GM19035 (cell line): ENCODE measurements at regions not wholly inside any gene's neighbourhood (a gene's known extent, or its start where the extent isn't known, plus 50 kb on each side); places are given as distances from the start of the nearest gene placed in this dataset.

Experiments used
- ATAC-seq: cut with Tn5 transposase; IDR thresholded peaks from one replicate; pipeline ENCODE4 v1.9.1; 2021; ENCODE audit not compliant: unreplicated experiment

DNA sequence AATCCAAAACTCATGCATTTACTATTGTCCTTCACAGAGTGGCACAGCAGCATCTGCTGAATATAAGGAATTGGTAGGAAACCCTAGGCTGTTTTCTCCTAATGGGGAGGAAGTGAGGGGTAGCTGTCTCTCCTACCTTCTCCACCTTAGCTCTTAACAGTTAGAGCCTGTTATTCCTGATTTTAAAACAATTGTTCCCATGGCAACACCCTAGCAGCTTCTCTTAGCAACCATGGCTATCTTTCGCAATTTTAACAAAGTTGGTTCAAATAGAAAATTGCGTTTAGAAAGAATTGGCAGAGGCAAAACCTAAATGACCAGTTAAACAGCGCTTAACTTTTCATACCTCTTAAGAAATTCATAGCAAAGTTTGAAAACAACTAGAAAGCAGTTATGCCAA is 603.4 kb upstream of the AUTS2 start:
- no peak for ATAC-seq

DNA sequence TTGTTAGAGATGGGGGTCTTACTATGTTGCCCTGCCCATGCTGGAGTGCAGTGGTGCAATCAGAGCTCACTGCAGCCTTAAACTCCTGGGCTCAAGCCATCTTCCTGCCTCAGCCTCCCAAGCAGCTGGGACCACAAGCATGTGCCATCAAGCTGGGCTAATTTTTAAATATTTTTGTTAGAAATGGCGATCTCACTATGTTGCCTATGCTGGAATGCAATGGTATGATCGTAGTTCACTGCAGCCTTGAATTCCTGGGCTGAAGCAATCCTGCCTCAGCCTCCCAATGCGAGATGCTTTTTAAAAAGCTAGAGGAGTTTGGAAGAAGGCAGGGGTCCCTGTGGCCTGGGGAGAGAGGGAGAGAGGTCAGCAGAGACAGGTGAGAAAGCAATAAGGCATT is 600.1 kb upstream of the AUTS2 start:
- no peak for ATAC-seq

DNA sequence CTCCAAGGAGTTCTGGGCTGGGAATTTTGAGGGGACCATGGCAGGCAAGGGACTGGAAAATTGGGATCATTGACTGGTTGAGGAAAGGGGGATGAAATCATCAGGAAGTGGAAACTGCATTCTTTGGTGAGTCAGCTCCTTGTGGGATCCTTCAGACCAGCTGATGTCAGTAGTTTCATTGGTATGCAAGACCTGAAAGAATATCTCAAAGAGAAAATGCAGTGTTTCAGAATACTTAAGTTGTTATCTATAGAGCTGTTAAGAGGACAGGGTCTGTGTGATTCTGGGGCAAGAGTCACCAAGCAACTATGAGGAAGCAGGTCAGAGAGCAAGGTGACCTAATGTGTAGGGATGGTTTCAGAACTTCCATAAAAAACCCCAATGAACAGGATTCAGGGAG is 595.9 kb upstream of the AUTS2 start:
- no peak for ATAC-seq

DNA sequence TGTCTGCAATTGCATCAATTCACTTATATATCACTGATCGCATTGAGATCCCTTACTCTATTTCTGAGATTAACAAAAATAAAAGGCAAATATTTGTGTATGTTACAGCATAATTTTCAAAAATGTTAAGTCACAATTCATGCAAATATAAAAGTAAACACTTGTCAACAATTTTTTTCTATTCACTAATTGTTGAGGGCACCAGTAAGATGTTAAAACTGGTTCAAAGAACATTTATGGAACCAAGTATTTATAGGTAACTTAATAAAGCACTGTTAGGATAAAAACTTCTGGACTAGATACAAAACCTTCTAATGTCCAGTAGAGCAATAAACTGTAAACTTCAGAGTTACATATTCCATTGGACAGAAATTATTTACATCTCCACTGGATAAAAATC is 586.1 kb upstream of the AUTS2 start:
- no peak for ATAC-seq

DNA sequence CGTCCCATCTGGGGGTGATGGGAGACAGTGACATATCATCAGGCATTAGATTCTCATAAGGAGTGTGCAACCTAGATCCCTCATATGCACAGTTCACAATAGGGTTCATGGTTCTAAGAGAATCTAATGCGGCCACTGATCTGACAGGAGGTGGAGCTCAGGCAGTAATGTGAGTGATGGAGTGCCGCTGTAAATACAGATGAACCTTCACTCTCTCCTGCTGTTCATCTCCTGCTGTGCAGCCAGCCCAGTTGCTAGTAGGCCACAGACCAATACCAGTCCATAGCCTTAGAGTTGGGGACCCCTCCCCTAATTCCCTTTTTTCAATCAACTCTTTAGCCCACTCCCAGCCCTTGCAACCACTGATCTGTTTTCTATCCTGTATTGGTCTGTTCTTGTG is 581.1 kb upstream of the AUTS2 start:
- ATAC-seq = no peak

DNA sequence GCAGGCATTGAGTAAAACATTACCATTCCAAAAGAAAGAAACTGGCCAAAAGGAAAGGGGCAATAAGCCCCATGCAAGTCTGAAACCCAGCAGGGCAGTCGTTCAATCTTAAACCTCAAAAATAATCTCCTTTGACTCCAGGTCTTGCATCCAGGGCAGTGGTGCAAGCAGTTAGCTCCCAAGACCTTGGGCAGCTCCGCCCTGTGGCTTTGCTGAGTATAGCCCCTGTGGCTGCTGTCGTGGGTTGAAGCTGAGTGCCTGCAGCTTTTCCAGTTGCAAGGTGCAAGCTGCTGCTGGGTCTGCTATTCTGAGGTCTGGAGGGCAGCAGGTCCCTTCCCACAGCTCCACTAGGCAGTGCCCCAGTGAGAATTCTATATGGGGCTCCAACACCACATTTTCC is 580.1 kb upstream of the AUTS2 start:
- no peak for ATAC-seq

DNA sequence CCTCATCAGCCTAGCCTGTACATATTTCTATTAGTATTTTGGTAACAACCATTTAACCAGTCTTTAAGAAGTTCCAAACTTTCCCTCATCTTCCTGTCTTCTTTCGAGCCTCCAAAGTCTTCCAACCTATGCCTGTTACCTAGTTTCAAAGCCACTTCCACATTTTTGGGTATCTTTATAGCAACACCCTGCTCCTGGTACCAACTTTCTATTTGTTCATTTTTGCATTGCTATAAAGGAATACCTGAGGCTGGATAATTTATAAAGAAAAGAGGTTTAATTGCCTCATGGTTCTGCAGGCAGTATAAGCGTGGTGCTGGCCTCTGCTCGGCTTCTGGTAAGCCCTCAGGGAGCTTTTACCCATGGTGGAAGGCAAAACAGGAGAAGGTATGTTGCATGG is 578.8 kb upstream of the AUTS2 start:
- no peak for ATAC-seq

DNA sequence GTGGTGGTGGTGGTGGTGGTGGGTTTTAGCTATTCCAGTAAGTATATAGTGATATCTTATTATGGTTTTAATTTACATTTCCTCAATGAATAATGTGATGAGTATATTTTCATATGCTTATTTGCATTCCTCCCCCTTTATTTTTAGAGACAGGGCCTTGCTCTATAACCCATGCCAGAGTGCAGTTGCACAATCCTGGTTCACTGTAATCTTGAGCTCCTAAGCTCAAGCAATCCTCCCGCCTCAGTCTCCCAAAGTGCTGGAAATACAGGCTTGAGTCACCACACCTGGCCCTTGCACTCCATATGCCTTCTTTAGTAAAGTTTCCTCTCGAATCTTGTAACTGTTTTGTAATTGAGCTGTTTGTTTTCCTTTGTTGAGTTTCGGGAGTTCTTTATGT is 577.7 kb upstream of the AUTS2 start:
- ATAC-seq = no peak

DNA sequence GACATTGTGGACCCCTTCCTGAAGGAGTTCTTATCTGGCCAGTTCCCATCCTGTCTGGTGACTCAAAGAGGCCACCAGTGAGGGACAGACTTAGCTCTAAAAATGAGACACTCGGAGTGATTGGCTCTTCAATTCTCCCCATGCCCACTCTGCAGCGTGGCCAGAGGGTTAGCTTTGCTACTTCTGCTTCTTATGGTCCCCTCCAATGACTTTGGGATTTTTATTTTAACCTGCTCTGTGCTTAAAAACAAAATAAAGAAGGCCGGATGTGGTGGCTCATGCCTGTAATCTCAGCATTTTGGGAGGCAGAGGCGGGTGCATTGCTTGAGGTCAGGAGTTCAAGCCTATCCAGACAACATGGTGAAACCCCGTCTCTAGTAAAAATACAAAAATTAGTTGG is 573.0 kb upstream of the AUTS2 start:
- ATAC-seq = no peak

DNA sequence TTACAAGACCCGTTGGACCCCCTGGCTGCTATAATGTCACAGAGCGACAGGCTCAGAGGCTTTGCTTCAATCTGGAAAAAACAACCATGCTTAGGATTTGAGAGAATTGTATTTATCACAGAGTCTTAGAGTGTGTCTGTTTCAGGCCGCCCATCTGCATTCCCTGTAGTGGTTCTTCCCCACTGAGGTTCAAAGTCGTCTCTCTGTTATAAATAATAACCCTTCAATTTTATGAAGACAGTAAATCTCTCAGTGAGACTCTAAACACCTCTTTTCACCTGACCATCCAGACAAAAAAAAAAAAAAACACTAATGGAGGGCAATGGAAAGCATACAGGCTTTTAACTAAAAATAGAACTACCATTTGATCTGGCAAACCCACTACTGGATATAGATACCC is 565.4 kb upstream of the AUTS2 start:
- no peak for ATAC-seq

DNA sequence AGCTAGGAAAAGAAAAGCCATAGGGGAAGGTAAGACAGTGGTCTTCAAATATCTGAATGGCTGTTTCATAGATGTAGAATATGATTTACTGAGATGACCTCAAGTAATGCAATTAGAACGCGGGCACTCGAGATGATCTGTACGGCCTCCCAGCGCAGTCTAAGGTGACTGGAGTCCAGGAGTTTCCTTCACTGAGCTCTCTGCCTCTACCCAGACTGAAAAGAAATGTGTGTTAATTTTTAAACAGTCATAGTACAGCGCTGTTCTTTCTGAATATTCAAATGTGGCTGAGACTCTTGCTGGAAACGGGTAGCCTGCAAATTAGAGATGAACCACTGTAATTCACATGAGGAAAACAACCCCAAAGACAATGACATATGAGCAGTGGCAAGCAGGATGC is 562.4 kb upstream of the AUTS2 start:
- ATAC-seq = no peak

DNA sequence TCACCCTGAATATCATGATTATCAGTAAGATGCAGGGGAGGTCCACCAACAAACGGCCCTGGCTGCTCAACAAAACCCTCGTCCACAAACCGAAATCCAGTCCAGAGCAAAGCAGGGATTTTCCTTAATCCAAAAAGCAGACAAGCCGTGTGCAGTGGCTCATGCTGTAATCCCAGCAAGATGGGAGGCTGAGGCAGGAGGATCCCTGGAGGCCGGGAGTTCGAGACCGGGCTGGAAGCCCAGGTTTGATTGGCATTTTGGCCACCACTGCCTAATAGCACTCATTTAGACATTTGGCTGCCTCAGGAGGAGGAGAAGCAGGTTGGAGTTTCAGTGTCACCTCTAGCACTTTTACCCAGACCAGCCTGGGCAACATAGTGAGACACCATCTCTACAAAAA is 562.0 kb upstream of the AUTS2 start:
- ATAC-seq = no peak

DNA sequence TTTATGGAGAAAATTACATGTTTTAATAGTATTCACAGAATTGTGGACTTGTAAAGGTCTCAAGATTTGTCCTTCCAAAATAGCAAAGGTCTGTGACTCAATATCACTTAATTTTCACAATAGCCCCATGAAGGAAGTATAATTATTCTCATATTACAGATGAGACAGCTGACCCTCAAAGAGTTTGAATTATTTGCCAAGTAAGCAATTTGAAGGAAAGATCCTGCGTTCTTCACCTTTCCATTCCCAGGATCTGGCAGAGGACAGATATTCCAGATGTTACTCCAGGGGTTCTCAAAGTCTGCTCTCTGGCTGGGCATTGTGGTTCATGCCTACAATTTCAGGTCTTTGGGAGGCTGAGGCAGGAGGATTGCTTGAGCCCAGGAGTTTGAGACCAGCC is 559.4 kb upstream of the AUTS2 start:
- ATAC-seq = no peak

DNA sequence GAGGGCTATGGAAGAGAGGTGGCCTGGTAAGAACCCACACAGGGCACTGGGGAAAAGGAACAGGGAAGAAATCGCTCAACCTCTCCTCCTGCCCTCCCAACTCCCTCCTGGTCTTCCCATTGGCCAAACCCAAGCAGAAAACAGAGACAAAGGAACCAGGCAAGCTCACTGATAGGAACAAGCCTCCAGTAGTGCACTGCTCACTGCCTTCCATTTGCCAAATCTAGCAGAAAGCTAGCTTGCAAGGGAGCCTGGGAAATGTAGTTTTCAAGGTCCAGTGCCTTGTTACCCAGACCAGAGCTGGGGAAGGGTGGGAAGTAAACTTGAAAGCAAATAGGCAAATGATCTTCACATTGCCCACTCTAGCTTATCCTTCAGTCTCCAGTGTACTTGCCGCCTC is 556.1 kb upstream of the AUTS2 start:
- no peak for ATAC-seq

DNA sequence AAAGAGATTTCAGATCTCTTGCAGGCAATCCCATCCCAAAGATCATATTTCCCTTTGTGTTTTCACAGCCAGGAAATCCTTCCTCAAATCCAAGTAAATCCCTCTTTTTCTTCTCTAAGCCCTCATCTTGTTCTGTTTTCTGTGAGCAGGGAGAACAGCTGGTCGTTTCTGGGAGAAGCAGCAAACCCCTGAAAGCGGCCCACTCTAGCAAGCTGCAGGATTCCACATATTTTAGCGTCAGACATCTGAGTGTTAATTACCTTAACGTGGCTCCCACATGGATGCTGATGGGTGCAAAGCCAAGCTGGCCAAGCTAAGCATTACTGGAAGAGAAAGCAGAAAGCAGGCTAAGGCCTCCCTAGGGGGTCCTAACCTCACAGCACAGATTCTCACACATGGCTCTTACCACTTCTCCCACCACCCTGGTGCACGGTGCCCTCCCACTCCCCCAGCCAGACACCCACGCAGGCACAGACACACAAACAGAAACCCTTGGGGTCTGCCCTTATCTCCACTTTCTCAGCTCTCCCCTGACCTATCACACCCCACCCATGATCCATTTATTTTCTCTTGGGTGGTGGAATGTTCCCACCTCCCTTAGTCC is 551.0 kb upstream of the AUTS2 start:
- ATAC-seq = no peak

DNA sequence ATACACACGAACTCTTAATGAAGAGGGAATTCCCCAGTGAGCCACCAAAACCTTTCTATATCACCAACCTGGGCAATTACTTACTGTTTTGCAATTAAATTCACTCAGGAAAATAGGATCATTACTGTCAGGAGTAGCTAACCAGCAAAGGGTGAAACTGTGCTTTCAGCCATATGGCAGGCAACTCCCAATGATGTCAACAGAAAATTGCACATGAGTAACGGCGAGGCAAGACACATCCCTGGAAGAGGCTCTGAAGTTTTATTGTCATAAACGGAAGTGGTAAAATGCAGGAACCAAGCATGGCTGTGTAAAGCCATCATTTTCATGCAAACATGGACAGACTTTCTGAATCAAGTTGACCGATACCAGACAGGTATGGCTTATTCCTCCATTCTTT is 548.9 kb upstream of the AUTS2 start:
- no peak for ATAC-seq

DNA sequence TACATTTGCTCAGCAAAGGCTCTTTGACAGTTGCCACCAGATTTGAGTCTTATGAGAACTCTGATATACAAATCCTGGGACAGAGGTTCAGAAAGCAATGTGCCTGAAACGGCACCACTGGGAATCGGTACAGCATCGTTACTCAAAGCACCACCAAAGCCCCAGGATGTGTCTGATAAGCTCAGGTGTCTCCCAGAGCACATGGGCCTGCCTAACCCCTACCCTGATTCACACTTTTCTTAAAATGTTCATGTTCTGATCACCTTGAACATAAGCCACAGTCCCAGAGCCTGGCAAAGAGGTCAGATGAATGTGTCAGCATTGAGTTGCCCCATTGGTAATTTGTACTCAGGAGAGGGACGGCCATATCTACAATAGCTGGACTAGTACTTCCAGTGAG is 545.8 kb upstream of the AUTS2 start:
- ATAC-seq = no peak

DNA sequence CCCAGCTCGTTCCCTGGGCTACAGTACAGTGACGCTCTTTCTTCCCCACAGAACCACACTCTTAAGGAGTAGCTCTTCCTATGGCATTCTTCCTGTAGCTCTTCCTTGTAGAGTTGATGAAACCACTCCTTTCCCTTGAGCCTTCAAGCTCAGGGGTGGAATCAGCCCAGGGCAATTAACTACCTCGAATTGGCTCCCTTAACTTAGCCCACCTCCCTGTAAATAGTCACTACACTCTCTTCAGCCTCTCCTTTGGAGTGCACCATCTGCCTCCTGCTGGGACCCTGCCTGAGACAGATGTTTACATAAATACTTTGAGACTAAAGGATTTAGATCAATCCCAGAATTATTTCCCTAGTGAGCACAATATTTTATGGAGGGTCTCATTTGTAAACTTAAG is 537.8 kb upstream of the AUTS2 start:
- no peak for ATAC-seq

DNA sequence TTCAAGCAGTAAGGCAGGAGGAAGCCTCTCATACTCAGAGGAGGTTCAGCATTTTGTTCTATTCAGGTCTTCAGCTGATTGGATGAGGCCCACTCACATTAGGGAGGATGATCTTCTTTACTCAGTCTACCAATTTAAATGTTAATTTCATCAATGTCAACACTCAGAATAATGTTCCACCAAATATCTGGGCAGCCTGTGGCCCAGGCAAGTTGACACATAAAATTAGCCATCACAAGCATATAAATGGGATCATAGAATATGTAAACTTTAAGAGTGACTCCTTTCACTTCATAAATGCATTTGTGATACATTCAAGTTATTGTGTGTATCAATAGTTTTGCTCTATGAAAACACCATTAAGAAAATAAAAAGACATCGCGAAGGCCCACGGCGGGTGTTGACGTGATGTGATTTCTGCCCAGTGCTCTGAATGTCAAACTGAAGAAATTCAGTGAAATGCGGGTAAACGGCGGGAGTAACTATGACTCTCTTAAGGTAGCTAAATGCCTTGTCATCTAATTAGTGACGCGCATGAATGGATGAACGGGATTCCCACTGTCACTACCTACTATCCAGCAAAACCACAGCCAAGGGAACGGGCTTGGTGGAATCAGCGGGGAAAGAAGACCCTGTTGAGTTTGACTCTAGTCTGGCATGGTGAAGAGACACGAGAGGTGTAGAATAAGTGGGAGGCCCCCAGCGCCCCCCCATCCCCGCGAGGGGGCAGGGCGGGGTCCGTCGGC is 536.1 kb upstream of the AUTS2 start:
- no peak for ATAC-seq

DNA sequence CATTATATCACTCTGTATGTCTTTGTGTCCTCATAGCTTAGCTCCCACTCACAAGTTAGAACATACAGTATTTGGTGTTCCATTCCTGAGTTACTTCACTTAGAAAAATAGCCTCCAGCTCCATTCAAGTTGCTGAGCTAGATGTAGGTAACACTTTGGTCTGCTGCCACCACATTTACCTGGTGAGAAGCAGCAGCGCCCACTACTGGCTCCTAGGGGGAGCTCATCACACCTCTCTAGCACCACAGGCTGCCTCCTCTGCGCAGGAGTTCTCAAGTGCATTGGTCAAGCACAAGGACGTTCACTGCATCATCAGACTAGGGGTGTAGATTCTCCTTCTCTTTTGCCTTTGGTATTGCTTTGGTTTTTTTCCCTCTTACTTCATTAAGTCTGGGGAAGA is 530.9 kb upstream of the AUTS2 start:
- ATAC-seq = no peak

DNA sequence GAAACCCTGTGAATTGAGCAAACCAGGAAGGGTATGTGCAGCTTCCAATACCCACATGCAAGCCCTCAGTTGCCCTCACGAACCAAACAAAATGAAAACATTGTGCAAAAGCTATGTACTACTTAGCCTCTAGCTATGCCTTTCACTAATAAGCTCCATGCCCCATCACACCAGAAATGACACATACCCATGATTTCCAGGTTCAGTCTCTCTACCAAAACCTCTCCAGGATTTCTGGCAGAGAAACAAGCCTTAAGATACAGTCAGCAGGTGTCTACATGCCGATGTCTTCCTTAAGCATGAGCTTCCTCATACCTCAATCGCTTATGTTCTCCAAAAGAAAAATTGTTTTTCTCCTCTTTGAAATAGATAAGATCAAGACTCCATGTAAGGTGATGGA is 527.8 kb upstream of the AUTS2 start:
- ATAC-seq = no peak

DNA sequence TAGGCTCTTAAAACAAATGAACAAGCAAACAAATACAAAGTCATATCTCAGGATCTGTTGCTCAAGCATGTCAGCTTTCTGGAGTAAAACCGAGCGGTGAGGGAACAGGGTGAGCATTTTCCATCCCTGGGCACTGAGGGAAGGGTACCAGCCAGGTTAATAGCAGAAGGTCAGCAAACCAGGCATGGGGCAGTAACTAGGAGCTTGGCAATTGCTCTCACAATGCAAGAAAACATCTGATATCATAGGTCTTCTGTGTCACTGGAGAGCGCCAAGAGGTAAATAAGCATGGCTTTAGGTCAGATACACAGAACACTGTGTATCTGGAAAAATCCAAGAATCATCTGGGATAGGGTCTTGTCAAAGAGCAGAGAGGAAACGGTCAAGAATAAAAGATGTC is 521.7 kb upstream of the AUTS2 start:
- ATAC-seq = no peak
